DMS114 treated with DMSO at 0.1 percent for 48 hours (cell line): ENCODE measurements at regions not wholly inside any gene's neighbourhood (a gene's known extent, or its start where the extent isn't known, plus 50 kb on each side); places are given as distances from the start of the nearest gene placed in this dataset.

ENCODE experiments used
- DNase-seq: peaks from one replicate; lab custom pipeline; 2025; ENCODE audit not compliant: unreplicated experiment; lab: John Stamatoyannopoulos, UW

DNA sequence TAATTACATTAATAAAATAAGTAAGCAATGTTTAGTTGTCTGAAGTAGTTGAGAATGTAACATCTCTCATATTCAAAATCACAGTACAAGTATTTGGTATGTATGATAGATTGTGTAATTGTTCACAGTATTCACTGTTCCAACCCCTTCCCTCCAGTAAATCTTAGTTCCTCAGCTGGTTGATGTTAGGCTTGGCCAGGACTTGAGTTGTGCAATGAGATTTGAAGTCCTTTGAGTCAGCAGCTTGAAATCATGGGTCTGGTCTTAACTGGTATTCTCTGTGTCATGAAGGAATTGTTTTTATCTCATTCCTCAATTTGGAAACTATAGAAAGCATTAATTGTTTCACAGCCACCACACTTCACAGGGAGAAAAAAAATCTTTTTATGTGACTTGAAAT is 477.1 kb downstream of the FSCB start:
- DNase-seq: no peak

DNA sequence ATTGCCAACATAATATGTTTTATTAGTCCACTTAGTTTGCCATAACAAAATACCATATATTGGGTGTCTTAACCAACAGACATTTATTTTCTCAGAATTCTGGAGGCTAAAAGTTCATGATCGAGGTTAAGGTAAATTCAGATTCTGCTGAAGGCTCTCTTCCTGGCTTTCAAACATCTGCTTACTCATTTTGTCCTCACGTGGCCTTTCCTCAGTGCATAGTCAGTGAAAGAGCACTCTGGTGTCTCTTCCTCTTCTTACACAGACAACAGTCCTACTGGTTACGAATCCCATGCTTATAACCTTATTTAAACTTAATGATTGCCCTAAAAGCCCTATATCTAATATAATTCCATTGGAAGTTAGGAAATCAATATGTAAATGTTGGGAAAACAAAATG is 479.7 kb downstream of the FSCB start:
- no peak for DNase-seq

DNA sequence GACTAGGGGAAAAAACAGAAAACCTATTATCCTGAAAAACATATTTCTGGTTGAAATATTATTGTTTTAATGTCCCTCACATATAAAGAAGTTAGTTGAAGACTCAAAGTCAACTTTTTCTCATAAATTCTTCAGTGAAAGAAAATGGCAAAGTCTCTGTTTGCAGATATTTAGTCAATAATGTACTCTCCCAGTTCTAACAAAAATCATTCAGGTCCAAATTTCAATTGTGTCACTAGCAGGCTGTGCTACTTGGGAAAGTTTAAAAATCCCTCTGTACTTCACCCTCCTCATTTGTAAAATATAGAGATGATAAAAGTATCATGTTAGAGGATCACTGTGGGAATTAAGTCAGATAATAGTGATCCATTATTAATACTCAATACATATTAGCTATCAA is 496.5 kb downstream of the FSCB start:
- DNase-seq: no peak

DNA sequence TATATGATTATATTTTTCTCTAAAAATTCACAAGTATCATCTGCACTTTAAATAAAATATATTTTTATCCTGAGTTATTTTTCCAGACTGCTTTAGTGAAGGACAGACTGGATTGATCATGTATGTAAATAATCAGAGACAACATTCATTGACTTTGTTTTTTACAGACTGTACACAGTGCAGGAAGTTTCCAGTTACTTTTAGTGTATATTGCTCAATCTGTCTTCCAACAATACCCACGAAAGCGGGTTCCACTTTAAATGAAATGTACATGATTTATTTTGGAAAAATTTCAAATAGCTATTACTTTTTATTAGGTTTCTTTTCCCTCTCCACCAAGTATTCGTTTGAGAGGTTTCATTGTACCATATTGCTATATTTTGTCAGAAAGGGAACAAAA is 497.0 kb downstream of the FSCB start:
- no peak for DNase-seq

DNA sequence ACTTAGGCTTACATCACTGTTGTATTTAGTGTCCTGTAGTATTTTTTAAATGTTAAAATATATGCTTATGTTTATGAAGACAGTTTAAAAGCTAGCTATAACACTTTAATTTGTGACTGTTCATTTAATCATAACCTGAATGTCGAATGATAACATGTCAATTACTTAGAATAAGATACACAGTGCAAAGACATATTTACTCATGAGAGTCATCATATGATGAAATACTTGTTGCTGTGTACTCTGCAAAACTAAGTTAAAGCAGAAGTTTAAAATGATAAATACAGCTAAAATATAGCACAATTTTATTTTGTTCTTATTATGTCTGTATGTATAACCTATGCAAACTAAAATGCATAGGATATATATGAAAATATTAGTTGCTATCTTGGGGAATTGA is 497.4 kb downstream of the FSCB start:
- no peak for DNase-seq

DNA sequence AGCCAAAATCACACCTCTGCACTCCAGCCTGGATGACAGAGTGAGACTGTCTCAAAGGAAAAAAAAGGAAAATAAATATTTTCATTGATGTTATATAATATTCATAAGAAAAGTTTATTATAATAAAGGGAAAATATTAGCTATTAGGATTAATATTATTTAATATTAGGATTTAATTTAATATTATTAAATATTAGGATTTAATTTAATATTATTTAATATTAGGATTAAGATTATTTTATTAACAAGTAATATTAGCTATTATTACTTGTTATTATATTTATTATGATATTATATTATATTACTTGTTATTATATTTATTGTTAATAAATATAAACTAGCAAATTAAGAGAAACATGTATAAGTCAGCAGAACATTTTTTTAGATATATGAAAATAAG is 518.1 kb downstream of the FSCB start:
- no peak for DNase-seq

DNA sequence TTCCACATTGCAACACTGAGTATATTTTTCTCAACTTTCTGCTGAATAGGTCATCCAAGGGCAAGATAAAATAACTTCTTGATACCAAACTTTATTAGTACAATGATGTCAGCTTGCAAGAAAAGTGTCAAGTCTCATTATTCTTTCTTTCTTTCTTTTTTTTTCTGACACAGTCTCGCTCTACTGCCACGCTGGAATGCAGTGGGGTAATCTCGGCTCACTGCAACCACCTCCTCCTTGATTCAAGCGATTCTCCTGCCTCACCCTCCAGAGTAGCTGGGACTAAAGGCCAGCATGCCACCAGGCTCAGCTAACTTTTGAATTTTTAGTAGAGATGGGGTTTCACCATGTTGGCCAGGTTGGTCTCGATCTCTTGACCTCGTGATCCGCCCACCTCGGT is 523.4 kb downstream of the FSCB start:
- DNase-seq: no peak

DNA sequence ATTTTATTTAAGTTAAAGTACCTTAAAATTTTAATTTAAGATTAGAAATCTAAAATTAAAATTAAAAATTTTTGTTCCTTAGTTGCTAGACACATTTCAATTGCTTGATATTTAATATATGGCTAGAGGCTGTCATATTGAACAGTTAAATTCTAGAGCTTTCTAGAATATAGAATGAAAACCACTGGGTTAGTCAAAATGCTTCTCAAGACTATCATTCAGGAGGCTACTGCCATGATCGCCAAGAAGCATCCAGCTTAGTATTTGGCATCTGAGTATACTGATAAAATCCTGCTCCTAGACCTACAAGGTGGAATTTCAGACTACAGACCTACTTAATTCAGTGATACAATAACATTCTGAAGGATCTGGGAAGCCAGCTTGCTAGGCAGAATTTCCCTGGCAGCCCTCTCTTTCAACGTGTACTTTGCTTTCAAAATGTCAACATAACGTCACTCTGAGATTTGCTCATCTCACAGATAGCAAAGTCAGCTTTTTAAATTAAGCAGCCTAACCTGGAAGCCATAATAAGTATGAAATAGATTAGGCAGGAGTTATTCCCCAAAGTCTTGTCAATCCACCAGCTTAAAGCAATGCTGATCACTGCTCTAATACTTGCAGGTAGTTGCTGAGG is 525.8 kb downstream of the FSCB start:
- no peak for DNase-seq

DNA sequence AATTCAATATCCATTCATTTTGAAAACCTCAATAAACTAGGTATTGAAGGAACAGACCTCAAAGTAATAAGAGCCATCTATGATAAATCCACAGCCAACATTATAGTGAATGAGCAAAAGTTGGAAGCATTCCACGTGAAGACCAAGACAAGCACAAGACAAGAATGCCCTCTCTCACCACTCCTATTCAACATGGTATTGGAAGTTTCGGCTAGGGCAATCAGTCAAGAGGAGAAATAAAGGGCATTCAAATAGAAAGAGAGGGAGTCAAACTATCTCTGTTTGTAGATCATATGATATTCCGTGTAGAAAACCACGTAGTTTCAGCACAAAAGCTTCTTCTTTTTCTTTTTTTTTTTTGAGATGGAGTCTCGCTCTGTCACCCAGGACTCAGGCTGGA is 550.3 kb downstream of the FSCB start:
- DNase-seq: no peak

DNA sequence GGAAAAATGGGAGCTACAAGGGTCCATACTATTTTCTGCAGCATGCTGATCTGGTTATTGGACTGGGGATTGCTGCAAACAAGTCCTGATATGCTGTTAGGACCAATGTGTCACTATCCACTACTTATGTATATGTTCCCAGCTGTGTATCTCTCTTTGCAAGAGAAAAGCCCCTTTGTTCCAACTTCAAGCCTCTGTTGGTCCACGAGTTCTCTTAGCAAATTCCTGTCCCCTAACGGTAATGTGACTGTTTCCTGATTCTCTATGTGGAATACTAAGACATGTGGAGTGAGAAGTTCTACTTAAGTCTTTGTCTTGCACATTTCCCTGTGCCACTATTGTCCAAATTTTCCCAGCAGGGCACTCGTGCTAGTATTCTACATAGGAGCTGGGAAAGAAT is 557.7 kb downstream of the FSCB start:
- no peak for DNase-seq

DNA sequence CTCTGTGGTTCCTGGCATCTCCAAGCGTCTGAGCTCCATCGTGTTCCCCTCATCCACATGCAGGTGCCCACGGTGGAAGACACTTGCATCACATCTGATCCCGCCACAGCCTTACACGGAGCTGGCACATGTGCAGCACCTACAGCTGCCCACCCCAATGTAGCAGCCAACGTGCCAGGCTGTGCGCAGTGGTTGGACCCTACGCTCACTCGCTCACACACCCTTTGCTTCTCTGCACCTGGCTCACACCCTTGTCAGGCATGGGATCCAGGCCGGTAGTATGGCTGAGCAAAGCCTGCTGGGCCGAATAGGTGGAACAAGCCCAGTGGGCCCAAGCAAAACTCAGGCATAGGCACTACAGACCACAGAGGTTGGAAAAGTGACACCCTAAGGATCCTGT is 567.2 kb downstream of the FSCB start:
- DNase-seq: no peak

DNA sequence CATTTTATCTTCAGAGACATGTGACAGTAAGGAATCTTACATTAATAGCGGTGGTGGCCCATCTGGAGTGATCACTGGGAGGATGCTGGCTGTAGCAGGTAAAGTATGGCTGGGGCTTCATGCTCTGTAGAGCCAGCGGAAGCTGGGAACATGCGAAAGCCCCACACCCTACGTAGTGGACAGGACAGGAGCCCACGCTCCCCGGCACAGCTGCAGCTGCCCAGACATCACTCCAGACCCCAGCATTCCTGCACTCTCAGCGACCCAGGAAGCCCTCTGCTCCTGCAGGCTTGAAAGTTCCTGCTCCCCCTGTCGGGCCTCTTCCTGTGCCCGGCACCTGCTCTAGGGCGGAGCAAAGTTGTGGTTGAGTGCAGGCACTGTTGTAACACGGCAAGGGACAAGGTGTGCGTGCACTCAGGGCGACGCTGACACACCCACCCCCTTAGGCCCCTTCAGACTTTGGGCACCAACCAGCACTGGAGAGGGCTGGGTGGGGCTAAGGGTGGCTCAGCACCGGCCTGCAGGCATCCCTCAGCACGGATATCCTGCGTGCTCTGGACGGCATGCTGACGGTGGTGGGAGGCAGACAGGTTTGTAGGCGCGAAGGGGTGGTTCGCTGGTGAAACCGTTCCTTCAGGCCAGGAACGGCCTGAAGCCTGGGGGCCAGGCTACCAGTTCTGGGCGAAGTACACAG is 568.3 kb downstream of the FSCB start:
- DNase-seq: no peak

DNA sequence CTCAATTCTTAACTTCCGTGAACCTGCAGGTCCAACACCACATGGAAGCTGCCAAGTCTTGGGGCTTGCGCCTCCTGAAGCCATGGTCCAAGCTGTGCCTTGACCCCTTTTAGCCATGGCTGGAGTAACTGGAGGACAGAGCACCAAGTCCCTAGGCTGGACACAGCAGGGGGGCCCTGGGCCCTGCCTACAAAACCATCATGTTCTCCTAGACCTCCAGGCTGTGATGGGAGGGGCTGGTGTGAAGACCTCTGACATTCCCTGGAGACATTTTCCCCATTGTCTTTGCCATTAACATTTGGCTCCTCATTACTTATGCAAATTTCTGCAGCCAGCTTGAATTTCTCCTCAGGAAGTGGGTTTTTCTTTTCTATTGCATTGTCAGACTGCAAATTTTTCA is 570.1 kb downstream of the FSCB start:
- no peak for DNase-seq

DNA sequence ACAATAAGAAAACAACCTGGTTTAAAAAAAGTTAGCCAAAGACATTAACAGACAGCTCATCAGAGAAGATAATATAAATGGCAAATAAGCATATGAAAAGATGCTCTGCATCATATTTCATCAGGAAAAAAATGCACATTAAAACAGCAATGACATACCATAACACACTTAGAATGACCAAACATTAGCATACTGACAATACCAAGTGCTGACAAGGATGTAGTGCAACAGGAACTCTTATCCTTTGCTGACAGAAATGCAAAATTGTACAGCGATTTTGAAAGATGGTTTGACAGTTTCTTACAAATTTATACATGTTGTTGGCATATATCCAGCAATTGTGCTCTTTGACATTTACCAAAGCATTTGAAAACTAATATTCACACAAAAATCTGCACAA is 573.0 kb downstream of the FSCB start:
- no peak for DNase-seq

DNA sequence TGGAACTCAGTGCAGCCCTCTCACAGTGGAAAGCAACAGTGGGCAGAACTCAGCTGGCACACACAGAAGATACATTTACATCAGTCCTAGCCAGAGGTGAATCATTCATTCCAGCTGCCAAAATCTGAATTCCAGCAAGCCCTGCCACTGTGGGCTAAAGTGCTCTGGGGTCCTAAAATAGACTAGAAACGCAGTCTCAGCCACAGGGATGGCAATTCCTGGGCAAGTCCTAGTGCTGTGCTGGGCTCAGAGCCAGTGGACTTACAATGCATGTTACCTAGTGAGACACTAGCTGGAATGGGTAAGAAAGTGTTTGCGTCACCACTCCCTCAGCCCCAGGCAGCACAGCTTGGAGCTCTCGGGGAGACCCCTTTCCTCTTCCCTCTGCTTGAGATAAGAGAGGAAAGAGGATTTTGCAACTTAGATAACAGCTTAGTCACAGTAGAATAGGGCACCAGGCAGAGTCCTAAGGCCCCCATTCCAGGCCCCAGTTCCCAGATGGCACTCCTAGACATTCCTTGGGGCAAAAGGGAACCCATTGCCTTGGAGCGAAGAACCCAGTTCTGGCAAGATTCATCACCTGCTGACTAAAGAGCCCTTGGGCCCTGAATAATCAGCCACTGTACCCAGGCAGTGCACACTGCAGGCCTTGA is 592.9 kb downstream of the FSCB start:
- no peak for DNase-seq

DNA sequence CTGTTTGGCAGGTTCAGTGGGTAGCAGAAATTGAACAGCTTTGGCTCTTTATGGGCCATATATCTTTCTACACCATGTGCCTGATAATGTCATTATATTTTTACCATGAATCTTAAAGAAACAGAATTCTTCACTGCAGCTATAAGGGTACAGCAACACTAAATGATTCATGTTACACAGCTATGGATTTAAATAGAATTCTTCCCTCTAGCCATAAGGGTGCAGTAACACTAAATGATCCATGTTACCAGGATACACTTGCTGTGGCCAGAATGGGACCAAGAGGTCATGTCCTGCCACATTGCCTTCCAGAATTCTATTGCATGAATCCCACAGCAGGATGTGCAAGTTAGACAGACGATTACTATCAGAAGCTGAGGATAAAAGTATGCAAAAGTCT is 603.9 kb downstream of the FSCB start:
- DNase-seq: no peak

DNA sequence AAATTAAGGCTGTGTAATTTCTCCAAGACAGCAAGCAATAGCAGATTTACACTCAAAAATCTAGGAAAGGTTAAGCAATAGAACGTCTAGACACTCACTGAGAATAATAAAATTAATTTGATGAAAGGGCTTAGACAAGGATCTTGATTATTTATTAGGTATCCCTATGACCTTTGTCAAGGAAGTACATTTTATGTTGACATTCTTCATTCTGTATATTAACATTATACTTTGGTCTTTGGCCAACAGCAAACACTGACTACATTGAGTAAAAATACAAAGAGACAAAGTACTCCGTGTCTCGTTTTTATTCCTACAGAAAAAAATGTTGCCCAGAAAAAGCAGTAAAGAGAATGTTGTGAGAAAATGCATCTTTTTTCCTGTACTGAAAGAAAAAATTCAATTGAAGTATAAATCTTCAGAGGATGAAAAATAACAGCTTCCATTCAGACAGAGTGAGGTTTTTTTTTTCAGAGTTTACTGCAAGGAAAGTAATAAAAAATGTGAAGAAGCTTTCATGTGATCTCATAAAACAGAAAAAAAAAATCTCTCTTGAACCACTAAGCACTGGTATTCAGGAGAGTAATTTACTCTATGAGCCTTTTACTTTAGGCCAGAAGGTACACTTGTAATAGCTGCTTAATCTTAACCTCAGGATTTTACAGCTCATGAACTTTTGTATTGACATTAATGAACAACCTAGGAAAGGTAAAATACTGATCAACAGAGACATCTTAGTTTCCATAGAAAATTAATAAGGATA is 605.0 kb downstream of the FSCB start:
- no peak for DNase-seq

DNA sequence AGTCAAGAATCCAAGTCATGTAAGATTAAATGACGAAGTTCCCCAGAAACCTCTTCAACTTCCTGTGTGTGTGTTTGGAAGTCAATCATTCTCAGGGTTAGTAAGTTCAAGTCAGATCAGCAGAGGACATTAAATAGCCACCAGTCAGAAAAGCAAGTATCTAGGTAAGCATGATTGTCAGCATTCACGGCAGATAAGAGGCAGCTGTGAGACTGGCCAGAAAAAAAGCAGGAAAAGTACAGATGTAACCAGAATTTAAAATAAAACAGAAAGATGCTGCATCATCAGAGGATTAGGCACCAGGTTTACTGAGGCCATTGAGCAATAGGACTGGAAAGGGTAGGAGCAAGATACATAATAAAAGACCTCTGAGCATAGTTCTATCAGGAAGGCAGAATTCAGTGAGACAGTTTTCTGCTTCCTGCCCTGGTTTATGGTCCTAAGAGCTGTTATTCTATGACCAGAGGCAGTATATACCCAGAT is 606.9 kb downstream of the FSCB start:
- no peak for DNase-seq

DNA sequence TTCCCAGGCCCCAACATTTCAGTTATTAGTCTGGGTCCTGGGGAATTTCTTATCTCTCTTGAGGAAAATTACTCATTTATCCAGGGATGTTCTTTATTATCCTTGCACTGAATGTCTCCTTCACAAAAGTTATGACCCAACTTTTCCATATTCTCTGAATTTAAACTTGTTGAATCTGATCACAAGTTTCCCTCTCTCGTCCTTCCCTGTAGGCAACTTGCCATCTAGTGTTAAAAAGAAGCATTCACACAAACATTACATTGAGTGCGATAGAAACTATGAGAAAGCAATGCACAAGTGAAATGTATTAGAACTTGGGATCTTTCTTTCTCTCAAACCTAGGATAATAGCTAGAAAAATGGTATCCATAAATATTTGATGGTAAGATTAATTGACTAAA is 608.4 kb downstream of the FSCB start:
- DNase-seq: peak; percentile 7

DNA sequence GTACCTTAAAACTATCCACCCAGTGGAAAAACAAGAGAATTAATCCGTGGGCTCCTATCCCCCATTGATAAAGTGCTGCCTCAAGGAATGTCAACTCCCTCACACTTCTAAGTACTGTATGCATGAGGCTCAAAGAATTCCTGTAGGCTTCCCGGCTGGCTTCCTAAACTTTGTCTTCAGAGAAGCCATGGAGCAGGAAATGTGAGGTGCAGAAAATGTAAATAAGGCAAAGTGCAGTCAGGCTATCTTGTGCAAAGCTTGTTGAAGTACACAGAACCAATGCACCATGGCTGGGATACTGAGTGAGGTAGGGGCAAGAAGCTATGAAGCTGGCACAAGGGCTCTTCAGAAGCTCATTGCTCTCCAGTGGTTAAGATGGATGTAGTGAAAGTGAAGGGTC is 611.0 kb downstream of the FSCB start:
- no peak for DNase-seq

DNA sequence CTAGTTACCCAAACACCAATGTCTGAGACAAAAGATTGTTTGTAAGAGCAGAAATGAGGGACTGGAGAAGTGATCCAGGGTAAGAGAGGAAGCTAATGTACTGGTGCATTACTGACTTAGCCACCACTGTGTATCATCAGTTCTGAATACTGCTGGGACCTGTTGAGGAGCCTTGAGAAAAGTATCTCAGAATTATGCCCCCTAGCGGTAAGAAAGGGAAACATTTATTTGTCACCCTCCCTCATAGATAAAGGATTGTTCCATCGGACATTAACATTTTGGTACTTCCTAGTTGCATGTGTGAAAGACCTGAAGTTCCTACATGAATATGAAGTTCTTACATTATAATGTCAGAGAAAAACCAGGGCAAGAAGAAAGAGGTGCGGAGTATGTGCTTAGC is 612.5 kb downstream of the FSCB start:
- no peak for DNase-seq

DNA sequence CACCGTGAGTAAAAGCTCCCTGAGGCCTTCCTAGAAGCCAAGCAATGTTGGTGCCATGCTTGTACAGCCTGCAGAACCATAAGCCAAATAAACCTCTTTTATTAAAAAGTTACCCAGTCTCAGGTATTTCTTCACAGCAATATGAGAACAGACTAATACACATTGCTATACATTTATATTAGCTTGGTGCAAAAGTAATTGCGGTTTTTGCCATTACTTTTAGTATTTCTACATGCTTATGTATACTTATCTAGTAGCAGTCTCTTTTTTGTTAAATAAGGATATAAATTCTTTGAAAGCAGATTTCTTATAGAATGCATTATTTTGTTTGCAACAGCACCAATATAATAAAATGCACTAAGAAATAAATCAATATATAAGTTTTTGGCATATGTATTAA is 619.6 kb downstream of the FSCB start:
- no peak for DNase-seq
